ENCODE measurements at regions not wholly inside any gene's neighbourhood (a gene's known extent, or its start where the extent isn't known, plus 50 kb on each side); places are given as distances from the start of the nearest gene placed in this dataset.

DNA sequence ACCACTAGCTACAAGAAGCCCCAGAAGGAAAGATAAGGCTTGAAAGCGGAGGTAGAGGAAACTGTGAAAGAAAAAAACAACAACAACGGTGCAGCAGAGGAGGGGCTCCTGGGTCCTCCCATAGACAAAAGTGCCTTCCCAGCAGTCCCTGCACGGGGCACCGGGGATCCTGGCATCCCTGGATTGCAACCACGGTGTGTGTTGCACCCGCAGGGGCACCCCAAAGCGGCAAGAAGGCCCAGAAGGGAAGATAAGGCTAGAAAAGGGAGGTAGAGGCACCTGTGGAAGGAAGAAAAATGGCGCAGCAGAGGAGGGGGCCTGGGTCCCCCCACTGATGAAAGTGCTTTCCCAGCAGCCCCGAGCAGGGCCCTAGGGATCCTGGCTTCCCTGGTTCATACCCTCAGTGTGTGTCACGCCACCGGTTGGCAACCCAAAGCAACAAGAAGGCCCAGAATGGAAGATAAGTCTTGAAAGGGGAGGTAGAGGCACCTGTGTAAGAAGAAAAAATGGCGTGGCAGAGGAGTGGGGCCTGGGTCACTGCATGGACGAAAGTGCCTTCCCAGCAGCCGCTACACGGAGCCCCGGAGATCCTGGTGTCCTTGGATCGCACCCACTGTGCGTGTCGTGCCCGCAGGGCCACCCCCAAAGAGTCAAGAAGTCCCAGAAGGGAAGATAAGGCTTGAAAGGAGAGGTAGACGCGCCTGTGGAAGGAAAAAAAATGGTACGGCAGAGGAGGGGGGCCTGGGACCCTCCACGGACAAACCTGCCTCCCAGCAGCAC is 281.0 kb downstream of the ALG10 start:
- Histone ChIP-seq H3K4me3 (ENCODE audit: insufficient read depth, low read length) (no peak overlapping the region), H3K27ac (ENCODE audit: low read depth, low read length) (no peak overlapping the region), H3K4me2 (ENCODE audit: insufficient read depth, low read length) (no peak overlapping the region), H3K79me2 (ENCODE audit: insufficient read depth, low read length) (no peaks in the 10 kb centered on the region), H3K4me1 (ENCODE audit: insufficient read depth, low read length) (no peaks in the 10 kb centered on the region), H4K20me1 (ENCODE audit: insufficient read depth, low read length) (no peaks in the 10 kb centered on the region), H3K36me3 (ENCODE audit: insufficient read depth, low read length) (no peaks in the 10 kb centered on the region), H3K27me3 (ENCODE audit: insufficient read depth, low read length) (no peaks in the 10 kb centered on the region), H3K9me3 (ENCODE audit: low read depth, low read length) (no peaks in the 10 kb centered on the region), H2AFZ (ENCODE audit: low read length) (no peak overlapping the region)
- DNase-seq (ENCODE audit: insufficient read length, low spot score, missing footprints): no peak
- no peak for TF ChIP-seq CTCF (IDR thresholded peaks at IDR 0.05; ENCODE audit: extremely low read depth, low read depth, low read length)

GRCh38 chr12:34304001-34304400 is 281.7 kb downstream of the ALG10 start:
- Histone ChIP-seq H3K4me2 (ENCODE audit: insufficient read depth, low read length) (no peak overlapping the region), H3K4me1 (ENCODE audit: insufficient read depth, low read length) (no peaks in the 10 kb centered on the region), H3K4me3 (ENCODE audit: insufficient read depth, low read length) (no peak overlapping the region), H3K27me3 (ENCODE audit: insufficient read depth, low read length) (no peaks in the 10 kb centered on the region), H3K27ac (ENCODE audit: low read depth, low read length) (no peak overlapping the region), H3K79me2 (ENCODE audit: insufficient read depth, low read length) (no peaks in the 10 kb centered on the region), H4K20me1 (ENCODE audit: insufficient read depth, low read length) (no peaks in the 10 kb centered on the region), H3K36me3 (ENCODE audit: insufficient read depth, low read length) (no peaks in the 10 kb centered on the region), H2AFZ (ENCODE audit: low read length) (no peak overlapping the region), H3K9me3 (ENCODE audit: low read depth, low read length) (no peaks in the 10 kb centered on the region)
- TF ChIP-seq CTCF (IDR thresholded peaks at IDR 0.05; ENCODE audit: extremely low read depth, low read depth, low read length): no peak
- DNase-seq (ENCODE audit: insufficient read length, low spot score, missing footprints): no peak

DNA sequence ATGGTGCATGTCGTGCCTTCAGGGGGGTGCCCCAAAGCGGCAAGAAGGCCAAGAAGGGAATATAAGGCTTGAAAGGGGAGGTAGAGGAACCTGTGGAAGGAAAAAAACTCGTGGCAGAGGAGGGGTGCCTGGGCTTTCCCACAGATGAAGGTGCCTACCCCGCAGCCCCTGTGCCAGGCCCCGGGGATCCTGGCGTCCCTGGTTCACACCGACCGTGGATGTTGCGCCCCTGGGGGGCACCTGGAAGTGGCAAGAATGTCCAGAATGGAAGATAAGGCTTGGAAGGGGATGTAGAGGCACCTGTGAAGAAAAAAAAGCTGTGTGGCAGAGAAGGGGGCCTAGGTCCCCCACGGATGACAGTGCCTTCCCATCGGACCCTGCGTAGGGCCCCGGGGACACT is 282.2 kb downstream of the ALG10 start:
- Histone ChIP-seq H2AFZ (ENCODE audit: low read length) (no peak overlapping the region), H3K27me3 (ENCODE audit: insufficient read depth, low read length) (no peaks in the 10 kb centered on the region), H4K20me1 (ENCODE audit: insufficient read depth, low read length) (no peaks in the 10 kb centered on the region), H3K27ac (ENCODE audit: low read depth, low read length) (no peak overlapping the region), H3K4me1 (ENCODE audit: insufficient read depth, low read length) (no peaks in the 10 kb centered on the region), H3K36me3 (ENCODE audit: insufficient read depth, low read length) (no peaks in the 10 kb centered on the region), H3K9me3 (ENCODE audit: low read depth, low read length) (no peaks in the 10 kb centered on the region), H3K4me2 (ENCODE audit: insufficient read depth, low read length) (no peak overlapping the region), H3K4me3 (ENCODE audit: insufficient read depth, low read length) (no peak overlapping the region), H3K79me2 (ENCODE audit: insufficient read depth, low read length) (no peaks in the 10 kb centered on the region)
- DNase-seq (ENCODE audit: insufficient read length, low spot score, missing footprints): no peak
- TF ChIP-seq CTCF (IDR thresholded peaks at IDR 0.05; ENCODE audit: extremely low read depth, low read depth, low read length): no peak

- no peak overlapping the region for H3K4me2 ChIP-seq (ENCODE audit: insufficient read depth, low read length)
- DNase-seq (ENCODE audit: insufficient read length, low spot score, missing footprints): no peak
- H3K27me3 ChIP-seq (ENCODE audit: insufficient read depth, low read length): no peaks in the 10 kb centered on the region
- no peaks in the 10 kb centered on the region for H3K79me2 ChIP-seq (ENCODE audit: insufficient read depth, low read length)
- no peak overlapping the region for H3K27ac ChIP-seq (ENCODE audit: low read depth, low read length)
- no peaks in the 10 kb centered on the region for H4K20me1 ChIP-seq (ENCODE audit: insufficient read depth, low read length)
- H3K4me1 ChIP-seq (ENCODE audit: insufficient read depth, low read length): no peaks in the 10 kb centered on the region
- no peaks in the 10 kb centered on the region for H3K36me3 ChIP-seq (ENCODE audit: insufficient read depth, low read length)
- H3K9me3 ChIP-seq (ENCODE audit: low read depth, low read length): no peaks in the 10 kb centered on the region
- no peak for TF ChIP-seq CTCF (IDR thresholded peaks at IDR 0.05; ENCODE audit: extremely low read depth, low read depth, low read length)
- no peak overlapping the region for H3K4me3 ChIP-seq (ENCODE audit: insufficient read depth, low read length)
- no peak overlapping the region for H2AFZ ChIP-seq (ENCODE audit: low read length)
These were observed 282.9 kb downstream of the ALG10 start for GRCh38 chr12:34305176-34305575.
